GM18505 (cell line): ENCODE measurements at regions not wholly inside any gene's neighbourhood (a gene's known extent, or its start where the extent isn't known, plus 50 kb on each side); places are given as distances from the start of the nearest gene placed in this dataset.
A peak's percentile ranks its signal among the peaks of the same experiment; 100 is the strongest.

Experiments
- ATAC-seq: cut with Tn5 transposase; IDR thresholded peaks from one replicate; pipeline ENCODE4 v1.9.1; 2021; ENCODE audit not compliant: unreplicated experiment
- POLR2A ChIP-seq: IDR thresholded peaks from 4 replicates; pipeline ENCODE4 v1.6.1; 2011; ENCODE audit warnings: borderline replicate concordance; ENCODE audit not compliant: insufficient read depth, insufficient read length; ENCODE audit errors: extremely low read depth

DNA sequence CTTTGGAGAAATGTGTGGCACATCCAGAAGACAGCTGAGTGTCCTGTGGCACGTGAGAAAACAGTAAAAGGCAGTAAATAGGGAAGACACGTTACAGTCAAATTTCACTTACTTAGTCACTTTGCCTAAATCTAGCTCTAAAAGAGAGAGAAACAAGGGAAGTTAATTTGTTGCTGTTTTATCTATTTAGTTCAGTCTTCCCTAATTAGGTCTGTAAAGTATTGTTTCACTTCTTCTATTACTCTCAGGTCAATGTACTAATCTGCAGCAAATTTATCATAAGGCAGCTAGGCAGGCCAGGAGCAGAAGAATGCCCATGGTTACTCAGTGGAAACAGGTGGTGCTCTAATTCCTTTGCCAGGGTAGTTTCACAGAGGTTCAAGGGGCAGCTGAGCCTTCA lies 124.3 kb upstream of the CNR1 start:
- TF ChIP-seq POLR2A = no peak
- no peak for ATAC-seq

GRCh38 chr6:88287696-88288095 lies 121.5 kb upstream of the CNR1 start:
- no peak for ATAC-seq
- no peak for TF ChIP-seq POLR2A

- ATAC-seq = no peak
- TF ChIP-seq POLR2A = no peak
These were observed 110.2 kb upstream of the CNR1 start for GRCh38 chr6:88276331-88276730.

- TF ChIP-seq POLR2A = no peak
- no peak for ATAC-seq
These were observed 102.4 kb upstream of the CNR1 start for GRCh38 chr6:88268508-88268907.

DNA sequence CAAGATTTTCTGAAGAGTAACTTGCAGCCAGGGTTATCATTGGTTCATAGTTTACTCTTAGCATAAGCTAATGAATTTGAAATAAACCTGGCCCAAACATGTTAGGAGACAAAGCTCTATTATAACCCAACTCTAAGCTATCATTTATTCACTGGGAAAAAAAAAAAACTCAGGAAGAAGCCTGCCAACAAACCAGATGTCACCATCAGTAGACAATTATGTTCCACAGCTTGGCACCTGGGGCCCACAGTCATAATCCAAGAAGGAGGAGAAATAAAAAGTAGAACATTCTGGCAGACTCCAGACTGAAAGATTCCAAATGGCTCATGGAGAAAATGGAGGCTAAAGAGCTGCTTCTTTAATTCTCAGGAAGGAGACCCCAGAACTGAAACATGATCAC lies 100.0 kb upstream of the CNR1 start:
- no peak for TF ChIP-seq POLR2A
- ATAC-seq = no peak

DNA sequence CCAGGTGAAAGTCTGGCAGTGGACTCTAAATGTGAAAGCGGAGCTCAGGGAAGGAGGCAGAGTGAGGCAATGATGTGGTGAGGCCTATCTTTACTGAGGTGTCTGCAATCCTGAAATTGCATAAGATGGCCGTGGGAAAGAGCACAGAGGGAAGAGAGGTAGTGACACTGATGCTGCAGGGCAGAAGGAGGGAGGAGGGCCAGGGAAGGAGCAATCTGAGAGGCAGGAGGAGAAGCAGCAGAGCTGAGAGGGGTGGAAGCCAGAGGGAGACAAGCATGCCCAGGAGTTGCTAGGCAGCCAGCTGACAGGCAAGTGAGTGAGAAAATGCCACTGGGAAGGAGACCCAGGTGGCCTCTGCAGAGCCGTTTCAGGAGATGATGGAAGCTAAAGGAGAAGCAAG lies 97.4 kb upstream of the CNR1 start:
- ATAC-seq = no peak
- TF ChIP-seq POLR2A = no peak

- no peak for TF ChIP-seq POLR2A
- no peak for ATAC-seq
These were observed 96.2 kb upstream of the CNR1 start for GRCh38 chr6:88262332-88262731.

GRCh38 chr6:88251301-88251700 lies 85.2 kb upstream of the CNR1 start:
- no peak for TF ChIP-seq POLR2A
- ATAC-seq = no peak

- no peak for TF ChIP-seq POLR2A
These were observed 82.7 kb upstream of the CNR1 start for GRCh38 chr6:88248709-88249321.

DNA sequence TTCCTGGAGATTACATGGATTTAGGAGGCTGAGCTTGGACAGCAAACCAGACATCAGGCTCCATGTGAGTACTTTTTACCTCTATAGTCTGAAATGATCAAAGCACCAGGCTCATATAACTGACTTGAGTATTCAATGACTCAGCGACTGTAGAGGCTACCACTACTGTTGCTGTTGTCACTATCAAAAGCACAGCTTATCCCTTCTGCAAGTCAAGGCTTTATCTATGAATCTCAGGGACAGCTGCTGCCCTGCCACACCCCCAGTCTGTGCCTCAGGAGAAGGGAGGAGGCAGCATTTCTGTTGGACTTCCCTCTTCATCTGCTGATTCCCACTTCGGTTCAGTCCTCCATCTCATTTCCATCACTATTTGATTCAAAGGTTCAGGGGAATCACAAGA lies 80.5 kb upstream of the CNR1 start:
- ATAC-seq = no peak
- TF ChIP-seq POLR2A = no peak

More at GRCh38 chr6:88248709-88249321, 82.7 kb upstream of the CNR1 start:
- no peak for ATAC-seq

DNA sequence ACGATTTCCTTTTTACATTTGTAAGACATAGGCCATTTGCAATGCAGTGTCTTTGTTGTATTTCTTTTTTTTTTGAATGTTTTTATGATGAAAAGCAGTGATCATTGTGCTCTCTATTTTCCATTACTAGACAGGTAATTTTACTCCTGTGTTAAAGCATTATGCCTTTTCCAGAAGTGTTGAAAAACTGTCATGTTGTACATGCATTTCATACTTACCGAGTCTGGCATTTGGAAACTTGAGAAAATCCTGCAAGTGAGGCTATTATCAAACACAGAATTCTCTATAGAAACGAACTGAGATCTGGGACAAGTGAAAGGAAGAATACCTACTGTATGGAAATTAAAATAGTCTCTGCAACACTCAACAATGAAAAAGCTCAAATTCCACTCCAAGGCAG lies 78.6 kb upstream of the CNR1 start:
- no peak for TF ChIP-seq POLR2A

DNA sequence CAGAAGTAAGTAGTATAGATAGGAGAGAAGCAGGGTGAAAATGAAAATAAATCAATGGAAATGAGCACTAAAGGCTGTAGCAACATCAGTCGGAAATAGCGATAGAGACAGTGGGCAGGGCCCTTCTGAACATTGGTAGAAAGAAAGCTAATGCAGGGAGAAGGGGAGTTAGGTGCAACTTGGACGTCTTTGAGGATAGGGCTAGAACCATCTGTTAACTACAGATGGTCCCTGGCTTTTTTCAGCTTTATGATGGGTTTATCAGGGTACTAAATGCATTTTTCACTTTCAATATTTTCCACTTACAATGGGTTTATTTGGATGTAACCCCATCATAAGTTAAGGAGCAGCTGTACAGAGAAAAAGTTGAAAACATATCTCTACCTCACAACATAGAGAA lies 72.8 kb upstream of the CNR1 start:
- ATAC-seq = no peak
- no peak for TF ChIP-seq POLR2A

More for the DNA sequence above, 78.6 kb upstream of the CNR1 start:
- no peak for ATAC-seq

DNA sequence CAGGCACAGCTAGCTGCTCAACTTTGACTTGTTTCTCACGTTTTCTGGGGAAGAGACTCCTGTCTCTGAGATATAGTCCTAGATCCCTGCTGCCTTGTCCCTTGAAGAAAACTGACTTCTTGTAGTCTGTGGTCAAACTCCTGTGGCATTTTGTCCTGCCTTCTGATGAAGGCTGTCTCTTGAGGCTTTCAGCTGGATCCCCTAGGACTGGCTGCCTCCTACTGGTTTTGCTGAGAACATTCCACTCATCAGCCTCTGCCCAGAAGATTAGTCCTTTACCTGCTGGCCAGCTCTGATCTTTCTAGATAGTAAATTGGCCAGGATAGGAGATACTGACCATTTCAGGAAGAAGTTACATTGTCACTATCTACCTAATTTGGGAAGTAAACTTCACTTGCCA lies 71.9 kb upstream of the CNR1 start:
- TF ChIP-seq POLR2A = no peak
- peak; percentile 56 for ATAC-seq

DNA sequence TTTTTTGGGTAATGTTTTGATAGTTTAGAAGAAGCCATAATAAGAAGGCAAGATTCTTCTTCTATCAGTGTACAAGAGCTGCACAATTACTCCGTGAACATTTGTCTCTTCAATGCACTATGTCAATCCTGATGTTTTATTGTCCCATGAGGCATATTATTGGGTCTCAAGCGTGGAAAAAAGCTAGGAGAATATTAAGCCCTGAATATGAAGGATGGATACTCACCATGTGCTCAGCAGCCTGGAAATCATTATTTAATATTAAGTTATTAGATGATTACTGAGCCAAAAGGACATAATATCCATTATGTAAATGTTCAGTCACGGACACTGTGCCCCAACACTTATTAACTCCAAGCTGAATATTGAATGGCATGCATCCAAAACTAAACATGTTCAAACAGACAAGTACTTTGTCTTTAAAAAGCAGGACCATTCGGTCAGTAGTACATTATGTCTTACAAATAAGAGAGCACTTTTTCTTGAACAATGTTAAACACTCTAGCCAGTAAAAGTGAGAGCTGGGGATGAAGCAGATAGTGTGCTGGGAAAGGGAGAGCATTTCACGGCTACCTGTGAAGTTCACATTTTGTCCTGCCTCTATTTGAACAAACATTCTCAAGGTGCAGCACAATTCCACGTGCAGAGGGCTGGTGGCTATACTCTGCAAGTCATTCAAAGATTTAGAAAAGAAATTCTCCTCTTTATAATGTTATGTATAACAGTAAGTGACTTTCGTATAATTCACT lies 70.6 kb upstream of the CNR1 start:
- TF ChIP-seq POLR2A = no peak

More for the DNA sequence above, 70.6 kb upstream of the CNR1 start:
- ATAC-seq = no peak
